ENCODE measurements at regions not wholly inside any gene's neighbourhood (a gene's known extent, or its start where the extent isn't known, plus 50 kb on each side); places are given as distances from the start of the nearest gene placed in this dataset.
A peak's percentile ranks its signal among the peaks of the same experiment; 100 is the strongest.
"Not testable (repeated sequence)": the region's sequence is repeated elsewhere in the genome, so short reads cannot be mapped to it uniquely, and the experiment has no call there.

GRCh38 chr2:129799036-129799958, 180.2 kb upstream of the RAB6C start:
- no peak for DNase-seq

DNA sequence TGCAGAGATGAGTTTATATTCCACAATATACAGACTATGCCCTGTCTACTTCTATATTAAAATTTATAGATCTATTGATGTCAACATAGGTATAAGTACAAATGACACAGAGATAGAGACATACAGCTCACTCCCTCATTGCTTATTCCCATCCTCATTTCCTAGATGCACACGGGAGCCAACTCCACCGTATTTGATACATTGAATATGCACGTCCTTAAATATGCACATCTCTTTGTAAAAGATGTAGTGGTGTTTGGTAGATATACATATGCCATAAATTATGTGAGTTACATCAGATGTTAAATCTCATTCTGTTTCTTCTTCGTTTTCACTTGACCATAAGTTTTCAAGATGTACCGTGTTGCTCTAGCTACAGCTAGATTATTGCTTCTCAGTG, 179.2 kb upstream of the RAB6C start:
- DNase-seq: no peak

DNA sequence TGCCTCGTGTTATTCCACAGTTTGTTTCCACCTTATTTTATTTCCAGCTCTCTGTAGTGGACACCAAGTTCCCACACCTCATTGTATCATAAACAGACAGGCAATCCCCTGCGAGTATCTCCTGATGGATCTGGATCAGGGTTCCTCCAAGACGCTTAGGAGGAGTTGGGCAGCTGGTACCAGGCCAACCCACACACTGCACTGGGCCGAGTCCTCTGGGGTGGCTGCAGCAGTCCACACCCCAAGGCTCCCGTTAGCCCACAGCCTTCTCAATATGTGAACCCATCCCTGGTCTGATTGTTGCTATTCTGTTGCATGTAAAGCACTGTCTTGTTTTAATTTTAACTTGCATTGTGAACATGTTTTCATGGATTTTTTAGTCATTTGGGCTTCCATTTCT, 178.8 kb upstream of the RAB6C start:
- DNase-seq: no peak

GRCh38 chr2:129801575-129801974, 177.9 kb upstream of the RAB6C start:
- DNase-seq: peak; percentile 14

- DNase-seq: no peak
These were observed 177.2 kb upstream of the RAB6C start for GRCh38 chr2:129802290-129802689.

- peak; percentile 30 for DNase-seq
These were observed 176.4 kb upstream of the RAB6C start for GRCh38 chr2:129803032-129803431.

DNA sequence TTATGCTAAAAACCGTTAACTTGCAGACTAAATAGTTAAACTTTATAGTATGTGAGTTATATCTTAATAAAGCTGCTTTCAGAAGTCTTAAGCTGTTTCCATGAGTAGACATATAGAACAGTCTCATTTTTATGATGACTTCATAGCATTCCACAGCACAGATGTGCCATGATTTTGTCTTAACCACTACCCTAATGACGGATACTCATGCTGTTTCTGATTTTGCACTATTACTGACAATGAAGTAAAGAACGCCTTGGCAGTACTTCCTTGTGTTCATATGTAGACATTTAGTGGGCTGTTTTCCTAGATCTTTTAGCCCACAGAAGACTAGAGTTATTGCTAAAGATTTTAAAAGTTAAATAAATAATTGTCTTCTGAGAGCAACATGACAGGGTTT, 175.6 kb upstream of the RAB6C start:
- DNase-seq: no peak

- no peak for DNase-seq
These were observed 173.6 kb upstream of the RAB6C start for GRCh38 chr2:129805899-129806298.

DNA sequence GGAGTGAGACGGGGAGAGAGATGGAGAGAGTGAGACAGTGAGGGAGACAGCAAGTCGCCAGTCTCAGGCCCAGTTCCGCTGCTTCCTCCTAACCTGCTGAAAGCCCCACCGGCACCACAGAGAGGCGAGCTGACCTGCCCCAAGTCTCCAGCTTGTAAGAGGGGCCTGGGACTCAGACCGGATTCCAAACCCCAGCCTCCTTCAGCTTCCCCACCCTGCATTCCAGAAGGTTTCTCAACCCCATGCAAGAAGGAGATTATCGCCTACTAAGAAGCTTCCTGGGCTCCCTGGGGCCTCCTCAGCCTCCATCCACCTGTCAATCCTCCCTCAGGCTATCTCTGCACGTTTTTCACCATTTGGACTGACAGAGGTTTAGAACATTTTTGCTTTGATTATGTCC, 173.1 kb upstream of the RAB6C start:
- no peak for DNase-seq

GRCh38 chr2:129806990-129807389, 172.5 kb upstream of the RAB6C start:
- no peak for DNase-seq

- DNase-seq: not testable (repeated sequence)
These were observed 171.7 kb upstream of the RAB6C start for GRCh38 chr2:129807642-129808338.

DNA sequence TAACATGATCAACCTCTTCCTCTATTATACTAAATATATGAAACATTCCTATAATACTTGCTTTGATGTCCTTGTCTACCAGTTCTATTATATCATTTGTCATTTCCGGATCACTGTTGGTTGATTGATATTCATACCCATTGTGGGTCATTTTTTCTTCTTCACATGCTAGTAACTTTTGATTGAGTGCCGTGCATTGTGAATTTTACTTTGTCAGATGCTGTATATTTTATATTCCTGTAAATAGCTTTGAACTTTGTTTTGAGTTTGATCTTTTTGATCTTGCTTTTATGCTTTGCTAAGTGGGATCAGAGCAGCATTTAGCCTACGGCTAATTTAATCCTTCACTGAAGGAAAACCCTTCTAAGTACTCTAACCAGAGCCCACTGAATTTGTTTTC, 168.9 kb upstream of the RAB6C start:
- DNase-seq: no peak

DNA sequence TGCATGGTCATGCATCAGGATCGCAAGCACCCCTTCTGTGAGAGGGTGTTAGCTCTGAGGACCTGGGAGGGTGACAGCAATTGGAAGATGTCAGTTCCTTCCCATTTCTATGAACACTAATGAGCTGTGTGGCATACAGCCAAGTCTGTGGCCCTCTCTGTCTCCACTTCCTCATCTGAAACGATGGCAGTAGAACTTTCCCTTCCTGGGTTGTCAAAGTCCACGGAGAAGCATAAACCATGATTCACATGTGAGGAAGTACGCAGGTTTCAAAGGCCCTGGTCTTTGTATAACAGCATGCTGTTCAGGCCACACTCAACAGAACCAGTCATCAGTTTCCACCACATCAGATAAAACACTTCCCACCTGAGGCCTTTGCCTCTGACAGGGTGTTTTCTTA, 167.4 kb upstream of the RAB6C start:
- DNase-seq: peak; percentile 67

GRCh38 chr2:129812654-129813053, 166.8 kb upstream of the RAB6C start:
- DNase-seq: no peak

DNA sequence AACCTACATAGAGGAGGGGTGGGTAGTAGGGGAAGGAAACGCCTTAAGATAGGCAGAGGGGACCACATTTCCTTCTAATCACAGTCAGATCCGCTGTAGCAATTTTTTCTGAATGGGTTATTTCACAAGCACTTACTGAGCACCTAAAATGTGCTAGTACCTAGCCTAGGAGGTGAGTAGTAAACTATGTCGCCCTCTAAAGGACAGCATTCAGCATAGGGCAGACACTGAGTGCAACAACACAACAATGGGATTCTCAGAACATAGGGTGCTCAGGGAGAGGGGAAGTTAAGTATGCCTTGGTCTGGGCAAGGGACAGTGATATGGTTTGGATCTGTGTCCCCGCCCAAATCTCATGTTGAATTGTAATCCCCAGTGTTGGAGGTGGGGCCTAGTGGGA, 166.1 kb upstream of the RAB6C start:
- DNase-seq: no peak

DNA sequence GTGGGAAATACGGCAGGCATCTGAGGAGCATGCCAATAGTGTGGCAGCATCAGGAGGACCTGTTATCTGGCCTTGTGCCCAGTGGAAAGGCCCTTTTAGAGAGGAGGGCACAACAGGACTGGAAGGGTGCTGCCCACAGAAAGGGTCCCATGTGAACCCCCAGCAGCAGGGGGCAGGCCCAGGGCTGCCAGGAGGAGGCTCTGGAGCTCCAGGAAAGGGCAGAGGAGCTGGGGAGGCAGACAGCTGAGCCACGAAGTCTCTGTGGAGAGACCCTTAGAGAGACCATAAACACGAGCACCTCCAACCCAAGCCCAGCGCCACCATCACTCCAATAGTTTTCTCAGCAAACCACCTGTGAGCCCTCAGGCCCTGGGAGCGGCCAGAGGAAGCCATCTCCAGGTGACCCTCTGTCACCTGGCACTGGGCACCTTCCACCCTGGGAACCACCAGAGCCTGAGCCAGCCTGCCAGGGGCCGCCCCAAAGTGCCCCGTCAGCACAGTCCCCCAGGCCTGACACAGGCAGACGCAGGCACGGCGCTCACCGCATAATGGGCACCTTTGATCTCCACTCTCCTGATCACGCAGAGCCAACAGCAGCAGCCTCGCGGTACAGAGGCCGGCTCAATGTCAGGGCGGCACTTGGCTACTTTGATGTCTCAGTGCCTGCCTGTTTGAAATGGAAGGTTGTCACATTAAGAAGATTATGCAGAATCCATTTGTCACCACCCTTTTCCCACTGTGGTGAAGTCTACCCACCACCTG, 162.5 kb upstream of the RAB6C start:
- DNase-seq: no peak

GRCh38 chr2:129819855-129820254, 159.6 kb upstream of the RAB6C start:
- no peak for DNase-seq

GRCh38 chr2:129820908-129821307, 158.6 kb upstream of the RAB6C start:
- no peak for DNase-seq

DNA sequence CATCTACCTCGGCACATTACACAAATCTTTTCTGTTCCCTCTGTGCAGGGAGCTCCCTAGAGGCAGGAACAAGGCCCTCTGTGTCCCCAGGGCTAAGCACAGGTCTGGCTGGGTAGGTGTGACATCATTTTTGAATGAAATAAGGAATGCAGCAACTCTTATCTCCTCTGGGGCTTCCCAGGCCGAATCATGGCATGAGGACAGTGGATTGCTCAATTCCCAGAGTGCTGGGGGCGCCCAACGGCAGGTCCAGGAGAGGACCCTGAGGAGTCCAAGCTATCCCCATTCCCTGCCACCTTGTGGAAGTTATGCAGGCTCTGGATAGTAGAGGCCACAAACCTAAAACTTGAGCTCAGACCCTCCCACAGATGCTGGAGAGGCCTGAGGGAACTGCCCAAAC, 158.0 kb upstream of the RAB6C start:
- DNase-seq: no peak

DNA sequence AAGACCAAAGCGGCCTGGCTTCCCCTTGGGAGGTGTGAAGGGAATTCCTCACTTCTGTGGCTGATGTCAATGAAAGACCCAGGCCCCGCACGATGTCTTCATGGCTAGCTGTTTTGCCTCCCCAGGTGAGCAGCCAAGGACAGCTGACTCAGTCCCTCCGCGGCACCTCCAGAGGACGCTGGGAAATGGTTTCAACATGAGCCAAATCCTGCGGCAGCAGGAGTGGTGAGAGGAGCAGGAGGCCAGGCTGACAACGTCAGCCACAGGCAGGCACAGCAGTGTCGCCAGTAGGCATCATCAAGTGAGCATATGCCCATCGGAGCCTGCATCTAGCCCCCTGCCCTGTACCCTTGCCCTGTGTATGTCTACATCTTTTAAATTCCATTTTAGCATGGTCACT, 156.4 kb upstream of the RAB6C start:
- no peak for DNase-seq

DNA sequence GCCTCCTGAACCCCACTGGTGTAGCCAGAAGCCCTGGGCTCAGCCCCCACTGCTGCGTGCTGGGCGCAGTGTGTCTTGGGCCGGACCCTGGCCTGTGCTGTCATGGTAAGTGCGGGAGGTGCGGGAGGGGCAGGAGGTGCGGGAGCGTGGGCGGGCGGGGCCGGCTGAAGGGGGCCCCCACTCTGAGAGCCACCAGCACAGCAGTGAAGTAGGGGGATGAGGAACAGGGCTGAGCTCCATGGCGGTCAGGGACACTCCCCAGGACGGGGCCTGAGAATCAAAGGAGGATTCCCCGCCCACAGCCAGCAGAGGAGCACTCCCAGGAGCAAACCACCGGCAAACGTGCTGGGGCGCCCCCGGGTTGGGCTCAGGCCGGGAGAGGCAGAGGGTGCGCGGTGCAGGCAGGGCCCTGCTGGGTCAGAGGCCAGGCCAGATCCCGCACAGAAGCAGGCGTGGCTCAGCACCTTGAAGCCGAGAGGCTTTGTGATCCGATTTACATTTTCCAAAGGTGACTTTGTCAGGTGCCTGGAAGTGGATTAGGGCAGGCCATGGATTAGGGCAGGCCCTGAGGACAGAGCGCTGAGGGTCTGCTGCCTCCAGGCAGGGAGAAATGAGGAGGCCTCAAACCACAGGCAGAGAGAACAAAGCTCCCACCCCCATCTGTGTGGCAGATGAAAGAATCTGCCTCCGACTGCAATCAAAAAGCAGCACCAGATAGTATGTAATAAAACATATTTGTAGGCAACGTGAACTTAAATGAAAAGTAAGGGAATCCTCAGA, 152.0 kb upstream of the RAB6C start:
- no peak for DNase-seq

DNA sequence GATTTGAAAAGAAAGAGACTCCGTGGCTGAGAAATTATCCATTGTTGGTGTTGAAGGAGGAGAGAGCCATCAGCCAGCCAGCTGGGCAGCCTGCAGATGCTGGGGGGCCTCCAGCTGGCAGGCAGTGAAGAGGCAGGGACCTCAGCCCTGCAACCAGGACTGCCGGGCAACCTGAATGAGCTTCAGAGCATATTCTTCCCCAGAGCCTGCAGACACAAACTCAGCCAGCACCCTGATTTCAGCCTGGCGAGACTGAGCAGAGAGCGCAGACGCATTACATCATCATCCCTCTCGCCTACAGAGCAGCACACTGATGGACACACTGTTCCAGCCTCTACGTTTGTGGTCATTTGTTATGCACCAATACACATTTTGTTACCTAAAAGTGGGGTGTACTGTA, 150.7 kb upstream of the RAB6C start:
- no peak for DNase-seq

DNA sequence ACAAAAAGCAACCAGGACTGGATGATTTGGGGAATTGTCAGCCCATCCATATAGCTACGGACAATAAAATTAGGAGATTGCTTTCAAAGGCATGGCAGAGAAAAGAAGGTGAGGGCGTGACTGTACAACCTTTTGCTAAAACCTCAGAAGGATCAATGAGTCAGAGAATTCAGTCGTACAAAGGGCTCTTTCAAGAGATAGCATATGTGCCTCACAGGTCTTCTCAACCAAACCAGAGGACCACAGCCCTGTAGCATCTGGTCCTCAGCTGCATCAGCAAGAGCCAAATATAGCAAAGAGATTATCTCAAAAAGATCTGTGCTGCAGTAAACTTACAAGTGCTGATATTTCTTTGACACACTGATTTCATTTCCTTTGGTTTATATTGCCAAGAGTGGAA, 149.9 kb upstream of the RAB6C start:
- no peak for DNase-seq

Data from DMS153 (cell line).